ENCODE measurements at regions not wholly inside any gene's neighbourhood (a gene's known extent, or its start where the extent isn't known, plus 50 kb on each side); places are given as distances from the start of the nearest gene placed in this dataset.

DNA sequence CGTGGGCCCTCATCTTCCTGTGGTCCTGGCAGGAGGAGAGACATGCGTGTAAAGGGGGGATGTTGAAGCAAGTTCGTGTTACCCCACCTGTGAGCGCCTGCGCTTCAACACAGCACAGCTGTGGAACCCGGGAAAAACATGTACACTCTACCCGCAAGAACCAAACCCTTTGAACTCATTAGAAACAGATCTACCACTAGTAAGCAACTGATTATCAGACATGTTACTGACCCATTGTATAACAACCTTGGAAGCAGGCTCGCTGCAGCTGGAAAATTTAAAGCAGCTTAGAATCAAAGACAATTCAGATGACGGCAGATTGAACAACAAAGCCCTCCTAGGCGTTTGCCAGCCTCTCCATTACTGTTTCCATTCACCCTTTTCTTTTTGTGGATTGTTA, 771.7 kb upstream of the SALL3 start:
- no peak for DNase-seq (ENCODE audit: low read depth, low spot score)

DNA sequence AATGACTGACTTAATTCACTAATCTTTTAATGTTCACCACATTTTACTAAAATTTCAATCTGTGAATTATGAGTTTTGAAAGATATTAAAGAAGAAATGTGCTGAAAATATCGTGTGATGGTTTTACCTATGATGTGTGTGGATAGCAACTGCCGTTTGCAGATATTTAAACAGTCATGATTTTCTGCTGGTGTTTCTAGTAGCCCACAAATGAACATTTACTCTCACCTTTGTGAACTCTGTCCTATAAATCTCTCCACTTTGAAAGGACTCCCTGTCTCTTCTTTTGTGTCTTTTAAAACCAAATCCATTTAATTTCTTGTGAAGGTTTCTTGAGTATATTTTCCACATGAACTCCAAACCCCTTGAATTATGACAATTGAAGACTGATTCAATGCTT, 771.2 kb upstream of the SALL3 start:
- no peak for DNase-seq (ENCODE audit: low read depth, low spot score)

DNA sequence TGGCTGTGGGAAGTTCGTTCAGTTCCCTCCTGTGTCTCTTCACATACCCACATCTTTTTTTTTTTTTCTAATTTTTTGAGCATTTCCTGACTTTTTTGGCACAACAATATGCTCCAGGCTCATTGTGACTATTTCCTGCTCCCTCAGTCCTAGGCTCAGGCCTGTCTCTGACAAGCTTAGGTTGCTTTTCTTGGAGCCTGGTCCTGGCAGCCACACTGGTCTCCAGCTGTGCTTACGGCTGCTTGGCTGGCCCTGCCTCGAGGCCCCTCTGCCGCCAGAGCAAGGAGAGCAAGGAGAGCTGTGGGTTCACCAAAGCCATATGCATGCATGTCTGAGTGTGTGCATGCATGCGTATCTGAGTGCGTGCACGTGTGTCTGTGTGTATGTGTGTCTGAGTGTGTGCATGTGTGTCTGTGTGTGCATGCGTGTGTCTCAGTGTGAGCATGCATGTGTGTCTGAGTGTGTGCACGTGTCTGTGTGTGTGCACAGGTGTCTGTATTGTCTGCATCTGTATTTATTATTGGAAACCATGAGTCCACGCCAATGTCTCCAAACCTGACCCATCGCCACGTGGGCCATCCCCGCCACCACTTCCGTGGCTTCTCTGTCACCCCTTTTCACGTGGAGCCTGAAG, 766.1 kb upstream of the SALL3 start:
- no peak for DNase-seq (ENCODE audit: low read depth, low spot score)

DNA sequence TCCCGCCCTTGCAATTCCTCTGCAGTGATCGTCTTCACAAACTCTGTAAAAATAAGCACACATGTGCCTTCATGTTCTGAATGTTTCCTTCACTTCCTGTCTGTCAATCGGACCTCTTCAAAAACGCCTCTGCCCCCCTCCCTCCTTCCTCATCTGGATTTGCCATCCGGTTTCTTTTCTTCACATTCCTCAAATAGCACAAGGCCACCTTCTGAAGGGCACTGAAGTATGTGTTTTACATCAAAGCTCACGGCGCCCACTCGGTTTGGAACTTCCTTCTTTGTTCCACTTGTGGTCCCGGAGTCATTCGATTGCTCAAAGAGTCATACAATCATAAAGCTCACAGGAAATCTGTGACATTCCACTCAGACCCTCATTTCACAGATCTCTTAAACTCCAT, 758.1 kb upstream of the SALL3 start:
- no peak for DNase-seq (ENCODE audit: low read depth, low spot score)

DNA sequence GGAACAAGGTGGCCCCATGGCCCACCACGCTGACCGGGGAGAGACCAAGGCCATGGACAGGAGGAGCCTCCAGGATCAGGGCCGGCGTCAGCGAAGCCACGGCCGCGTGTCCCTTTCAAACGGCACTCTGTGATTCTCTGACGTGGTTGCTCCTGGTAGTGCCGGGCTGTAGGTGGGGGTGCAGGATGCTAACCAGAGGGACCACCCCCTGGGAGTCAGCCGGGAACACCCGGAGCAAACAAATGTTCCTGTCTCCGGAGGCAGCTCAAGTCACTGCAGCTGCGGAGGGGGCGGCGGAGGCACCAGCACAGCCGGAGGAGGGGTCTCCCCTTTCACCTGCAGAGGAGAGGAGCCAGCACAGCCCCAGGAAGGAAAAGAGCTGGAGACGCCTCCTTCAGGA, 750.6 kb upstream of the SALL3 start:
- no peak for DNase-seq (ENCODE audit: low read depth, low spot score)

DNA sequence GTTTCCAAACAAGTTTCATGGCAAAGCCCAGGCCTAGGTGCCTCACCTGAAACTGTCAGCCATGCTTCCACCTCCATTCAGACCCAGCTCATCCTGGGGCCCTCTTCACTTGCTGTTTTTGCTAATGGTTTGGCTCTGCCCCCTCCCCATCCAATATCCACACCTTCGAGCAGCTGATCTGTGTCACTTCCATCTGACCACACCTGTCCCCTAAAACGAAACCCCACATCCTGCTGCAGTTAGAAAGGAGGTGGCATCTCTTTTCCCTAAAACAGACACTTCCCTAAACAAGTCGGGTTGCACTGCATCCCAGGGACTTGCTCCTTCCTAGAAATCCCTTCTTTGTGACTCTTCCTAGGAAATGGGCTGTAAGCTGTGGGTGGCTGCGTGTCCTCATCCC, 748.7 kb upstream of the SALL3 start:
- DNase-seq (ENCODE audit: low read depth, low spot score): no peak

DNA sequence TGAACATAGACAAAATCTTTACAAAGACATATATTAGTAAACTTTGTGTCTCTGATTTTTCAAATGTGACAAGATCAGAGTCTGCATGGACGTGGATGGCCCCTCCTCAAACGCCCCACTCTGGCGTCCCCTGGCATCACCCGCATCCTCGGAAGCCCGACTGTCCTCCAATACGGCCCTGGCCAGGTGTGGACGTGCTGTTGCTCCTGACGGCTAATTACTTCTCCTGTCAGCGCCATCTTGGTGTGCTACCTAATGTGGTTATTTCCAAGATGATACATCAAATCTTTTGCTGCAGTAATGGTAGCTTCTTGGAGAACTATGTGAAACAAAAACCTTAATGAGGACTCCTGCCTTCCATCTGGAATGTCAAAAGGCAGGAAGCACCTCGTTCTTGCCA, 747.4 kb upstream of the SALL3 start:
- DNase-seq (ENCODE audit: low read depth, low spot score): no peak

DNA sequence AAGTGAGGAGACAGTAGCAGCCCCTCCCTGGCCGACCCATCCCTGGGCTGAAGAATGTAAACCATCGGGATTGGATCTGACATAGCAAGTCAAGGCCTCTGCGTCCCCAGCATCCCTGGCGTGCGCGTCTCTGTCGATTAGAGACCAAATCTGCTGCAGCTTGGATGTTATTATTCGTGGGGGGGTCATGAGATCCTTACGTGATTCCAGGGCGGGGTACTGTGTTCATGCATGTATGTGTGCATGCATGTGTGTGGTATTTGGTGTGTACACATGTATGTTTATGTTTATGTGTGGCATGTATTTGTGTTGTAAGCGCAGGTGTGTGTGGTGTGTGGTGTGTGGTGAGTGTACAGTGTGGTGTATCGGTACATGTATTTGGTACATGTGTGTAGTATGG, 741.8 kb upstream of the SALL3 start:
- DNase-seq (ENCODE audit: low read depth, low spot score): no peak

DNA sequence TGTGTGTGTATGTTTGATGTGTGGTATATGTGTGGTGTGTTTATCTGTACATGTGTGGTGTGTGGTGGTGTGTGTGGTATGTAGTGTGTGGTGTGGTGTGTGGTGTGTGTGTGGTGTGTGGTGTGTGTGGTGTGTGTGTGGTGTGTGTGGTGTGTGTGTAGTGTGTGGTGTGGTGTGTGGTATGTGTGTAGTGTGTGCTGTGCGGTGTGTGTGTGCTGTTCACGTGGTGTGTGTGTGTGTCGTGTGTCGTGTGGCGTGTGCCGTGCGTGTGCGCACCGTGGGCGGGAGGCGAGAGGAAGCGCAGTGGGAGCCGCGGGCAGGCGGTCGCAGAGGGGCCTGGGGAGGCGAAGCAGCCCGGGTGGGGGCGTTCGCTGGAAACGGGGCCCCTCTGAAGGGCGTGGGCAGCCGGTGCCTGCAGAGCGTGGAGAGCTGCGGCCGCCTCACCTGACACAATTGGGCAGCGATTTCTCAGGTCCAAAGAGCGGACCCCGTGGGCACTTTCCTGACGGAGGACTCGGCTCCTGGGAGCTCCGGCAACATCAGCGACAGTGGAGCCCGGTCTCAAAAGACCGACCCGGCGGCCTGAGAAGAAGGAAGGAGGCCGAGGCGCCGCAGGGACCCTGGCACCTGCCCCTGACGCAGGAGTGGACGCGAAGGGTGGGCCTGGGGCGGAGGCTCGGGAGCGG, 741.1 kb upstream of the SALL3 start:
- DNase-seq (ENCODE audit: low read depth, low spot score): no peak

DNA sequence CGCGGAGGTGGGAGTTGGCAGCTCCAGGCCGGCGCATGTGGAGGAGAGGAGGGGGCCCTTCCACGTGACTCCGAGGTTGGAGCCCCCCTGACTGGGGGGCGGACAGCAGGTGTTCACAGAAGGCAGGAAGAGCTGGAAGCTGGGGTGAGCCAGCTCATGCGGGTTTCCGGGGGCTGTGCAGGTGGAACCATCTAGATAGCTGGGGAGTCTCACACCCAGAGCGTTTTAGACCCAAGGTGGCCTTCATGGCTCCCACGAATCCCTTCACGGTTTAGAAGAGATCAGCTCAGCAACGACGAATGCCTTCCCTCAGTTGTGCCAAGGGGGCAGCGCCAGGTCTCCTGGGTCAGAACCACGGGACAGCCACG, 740.5 kb upstream of the SALL3 start:
- DNase-seq (ENCODE audit: low read depth, low spot score): no peak

DNA sequence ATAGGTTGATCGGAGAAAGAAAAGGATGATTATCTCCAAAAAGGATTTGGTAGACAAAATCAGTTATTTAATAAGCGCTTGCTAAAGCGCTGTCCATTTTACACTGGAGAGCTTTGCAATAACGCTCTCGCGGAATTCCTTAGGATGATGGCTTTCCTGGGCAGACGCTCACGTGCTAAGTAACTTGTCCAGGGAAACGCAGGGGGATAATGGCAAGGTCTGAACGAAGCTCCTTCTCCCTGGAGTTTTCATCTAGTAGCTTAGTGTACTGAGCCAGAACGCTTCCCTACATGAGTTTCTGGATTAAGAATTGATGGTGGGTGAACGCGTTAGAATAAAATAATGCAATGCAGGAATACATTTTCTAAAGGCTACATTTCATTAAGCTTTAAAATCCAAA, 739.5 kb upstream of the SALL3 start:
- no peak for DNase-seq (ENCODE audit: low read depth, low spot score)

DNA sequence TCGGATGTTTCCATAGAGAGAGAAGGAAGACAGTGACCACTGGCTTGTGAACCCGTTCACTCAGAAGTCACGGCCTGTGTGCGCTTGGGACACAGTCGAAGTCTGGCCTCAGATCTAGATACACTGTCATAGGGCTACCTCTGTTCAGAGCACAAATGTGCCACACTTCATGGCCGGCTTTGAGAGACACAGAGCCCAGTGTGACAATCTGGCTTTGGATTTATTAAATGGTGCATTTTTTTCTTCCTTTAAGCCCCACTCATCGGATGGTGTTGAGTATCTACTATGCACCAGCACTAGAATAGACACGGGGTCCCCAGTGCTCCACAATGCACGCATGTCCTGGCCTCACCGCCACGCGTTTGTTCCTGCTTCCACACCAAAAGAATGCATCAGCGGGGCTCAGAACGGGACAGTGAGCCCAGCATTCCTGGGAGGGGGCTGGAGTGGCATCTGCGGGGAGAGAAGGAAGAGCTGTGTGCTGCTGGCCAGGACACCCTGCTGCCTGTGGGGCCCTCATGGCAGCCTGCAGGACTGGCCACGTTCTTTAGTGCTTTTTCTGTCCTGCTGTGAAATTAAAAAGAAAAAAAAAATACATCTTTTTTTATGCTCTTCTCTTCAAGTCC, 738.9 kb upstream of the SALL3 start:
- DNase-seq (ENCODE audit: low read depth, low spot score): no peak

DNA sequence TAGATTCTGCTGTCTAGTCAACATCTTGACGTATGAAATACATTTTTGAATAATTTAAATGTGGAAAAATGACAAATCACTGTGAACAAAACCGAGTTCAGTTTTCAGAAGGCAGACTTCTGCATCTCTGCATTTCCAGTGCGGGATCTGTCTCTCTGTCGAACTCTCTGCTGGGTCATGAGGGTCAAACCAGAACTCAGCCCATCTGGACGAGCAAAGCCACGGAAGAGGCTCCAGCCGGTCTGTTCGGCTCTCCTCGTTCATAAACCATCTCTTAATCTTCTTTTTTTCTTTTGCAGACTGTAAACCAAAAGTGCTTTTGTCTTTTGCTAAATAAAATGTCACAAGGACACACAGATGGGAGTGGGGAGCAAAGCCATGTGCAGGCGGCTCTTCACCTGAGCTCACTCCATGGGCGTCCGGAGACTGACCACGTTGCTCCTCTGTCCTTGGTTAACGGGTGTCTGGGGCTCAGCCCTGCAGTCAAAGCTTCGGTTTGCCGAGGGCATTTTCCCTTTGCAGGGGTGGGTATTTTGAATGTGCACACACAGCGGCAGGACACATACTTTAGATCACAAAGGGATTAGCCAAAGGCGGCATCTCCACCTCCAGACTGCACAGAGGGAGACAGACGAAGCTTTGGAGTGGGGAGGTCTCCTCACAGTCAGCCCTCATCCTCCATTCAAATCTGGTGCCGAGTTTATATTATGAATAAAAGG, 737.9 kb upstream of the SALL3 start:
- no peak for DNase-seq (ENCODE audit: low read depth, low spot score)

DNA sequence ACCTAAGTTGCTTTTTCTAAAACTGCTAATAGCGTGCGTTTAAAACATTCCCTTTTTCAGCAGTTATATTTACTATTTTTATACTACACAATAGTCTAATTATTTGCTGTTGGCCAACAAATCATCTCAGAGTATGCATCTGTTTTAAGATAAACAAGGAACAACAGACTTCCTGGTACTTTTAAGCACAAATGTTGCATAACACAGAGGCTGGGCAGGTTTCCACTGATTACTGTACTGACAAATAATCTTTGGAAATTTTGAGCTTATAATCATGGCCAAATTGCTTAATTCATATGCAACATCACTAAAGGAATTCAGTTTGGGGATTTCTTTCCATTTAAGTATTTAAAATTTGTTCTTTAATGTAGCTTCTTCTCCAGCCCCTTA, 737.4 kb upstream of the SALL3 start:
- no peak for DNase-seq (ENCODE audit: low read depth, low spot score)

DNA sequence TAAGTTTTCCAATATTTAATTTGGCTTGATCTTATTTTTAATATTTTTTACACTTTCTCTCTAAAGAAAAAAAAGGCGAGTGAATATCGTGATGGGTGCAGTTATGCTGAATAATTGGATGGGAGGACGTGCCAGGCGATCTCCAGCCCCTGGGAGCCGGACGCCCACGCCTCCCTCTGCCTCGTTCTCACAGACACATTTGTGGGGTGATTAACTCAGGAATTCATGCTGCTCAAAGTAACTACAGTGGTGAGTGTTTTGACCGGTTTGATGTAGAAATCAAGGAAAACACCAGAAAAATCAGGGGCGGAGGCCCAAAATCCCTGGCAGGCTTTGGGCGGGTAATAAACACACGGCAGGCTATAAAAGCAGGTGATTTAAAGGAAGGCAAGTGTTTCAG, 736.8 kb upstream of the SALL3 start:
- DNase-seq (ENCODE audit: low read depth, low spot score): no peak

DNA sequence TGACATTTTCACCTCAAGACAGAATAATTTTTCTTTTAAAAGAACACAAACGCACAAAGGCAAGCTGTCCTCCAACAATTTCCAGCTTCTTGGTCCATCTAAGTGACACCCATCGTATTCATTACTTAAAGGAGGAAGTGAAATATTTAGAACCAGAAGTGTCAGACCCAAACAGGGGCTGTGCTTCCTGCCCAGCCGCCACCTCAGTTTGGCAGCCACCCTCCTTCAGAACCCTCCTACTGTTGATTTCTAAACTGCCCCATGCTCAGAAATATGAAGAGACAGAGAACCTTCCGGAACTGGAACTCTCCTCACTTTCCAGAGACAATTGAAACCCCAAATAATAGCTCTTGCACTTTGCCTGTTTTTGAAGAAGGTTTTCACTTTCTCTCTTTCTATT, 734.8 kb upstream of the SALL3 start:
- no peak for DNase-seq (ENCODE audit: low read depth, low spot score)

DNA sequence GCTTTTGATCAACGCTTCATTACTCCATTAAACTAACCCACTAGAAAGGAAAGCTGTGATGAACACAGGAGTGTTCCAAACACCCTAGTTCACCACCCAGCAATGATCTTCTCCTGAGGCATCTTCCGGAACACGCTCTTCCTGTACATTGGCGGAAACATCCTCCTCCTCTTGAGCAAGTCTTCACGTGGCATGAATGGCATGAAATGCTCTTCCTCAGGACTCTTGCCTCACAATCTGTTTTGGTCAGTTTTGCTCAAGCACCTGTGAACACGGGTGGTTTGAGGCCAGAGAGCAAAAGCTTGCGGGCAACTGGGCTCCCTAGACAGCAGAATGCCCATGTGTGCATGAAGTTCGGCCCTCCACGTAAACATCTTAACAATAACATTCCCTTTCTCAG, 734.2 kb upstream of the SALL3 start:
- no peak for DNase-seq (ENCODE audit: low read depth, low spot score)

DNA sequence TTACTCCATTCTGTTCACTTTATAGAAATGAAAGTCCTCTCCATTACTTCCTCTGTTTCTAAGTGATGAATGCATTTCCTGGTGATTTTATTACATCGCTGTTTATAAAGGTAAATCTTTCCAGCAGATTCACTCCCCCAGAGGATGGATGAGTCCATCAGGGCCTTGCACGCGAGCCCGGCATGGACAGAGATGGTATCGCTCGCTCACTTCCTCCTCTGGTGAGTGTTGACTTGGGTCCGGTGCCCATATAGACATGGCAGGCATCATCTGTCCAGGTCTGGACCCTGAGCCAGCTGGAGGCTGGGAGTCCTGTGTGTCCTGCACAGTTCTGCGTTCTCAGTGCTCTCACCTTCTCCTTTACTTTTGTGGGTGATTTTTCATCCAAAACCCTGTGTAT, 733.6 kb upstream of the SALL3 start:
- DNase-seq (ENCODE audit: low read depth, low spot score): no peak

DNA sequence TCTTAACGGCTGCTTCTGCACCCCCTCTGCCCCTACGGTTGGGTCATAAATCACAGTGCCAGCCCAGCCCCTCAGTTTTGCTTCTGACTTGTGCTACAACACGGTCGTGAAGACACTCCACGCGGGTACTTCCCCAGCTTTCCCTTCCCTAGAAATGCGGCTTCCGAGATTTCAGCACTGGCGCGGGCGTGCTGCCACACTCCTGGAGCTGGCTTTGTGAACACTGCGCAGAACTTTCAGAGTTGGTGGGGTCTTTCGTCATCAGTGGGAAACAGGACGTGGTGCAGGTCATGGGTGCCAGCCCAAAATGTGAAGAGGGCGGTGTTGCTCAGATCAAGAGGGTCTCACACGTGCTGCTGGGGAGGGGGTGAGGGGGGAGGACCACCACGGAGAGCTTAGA, 733.0 kb upstream of the SALL3 start:
- DNase-seq (ENCODE audit: low read depth, low spot score): no peak

DNA sequence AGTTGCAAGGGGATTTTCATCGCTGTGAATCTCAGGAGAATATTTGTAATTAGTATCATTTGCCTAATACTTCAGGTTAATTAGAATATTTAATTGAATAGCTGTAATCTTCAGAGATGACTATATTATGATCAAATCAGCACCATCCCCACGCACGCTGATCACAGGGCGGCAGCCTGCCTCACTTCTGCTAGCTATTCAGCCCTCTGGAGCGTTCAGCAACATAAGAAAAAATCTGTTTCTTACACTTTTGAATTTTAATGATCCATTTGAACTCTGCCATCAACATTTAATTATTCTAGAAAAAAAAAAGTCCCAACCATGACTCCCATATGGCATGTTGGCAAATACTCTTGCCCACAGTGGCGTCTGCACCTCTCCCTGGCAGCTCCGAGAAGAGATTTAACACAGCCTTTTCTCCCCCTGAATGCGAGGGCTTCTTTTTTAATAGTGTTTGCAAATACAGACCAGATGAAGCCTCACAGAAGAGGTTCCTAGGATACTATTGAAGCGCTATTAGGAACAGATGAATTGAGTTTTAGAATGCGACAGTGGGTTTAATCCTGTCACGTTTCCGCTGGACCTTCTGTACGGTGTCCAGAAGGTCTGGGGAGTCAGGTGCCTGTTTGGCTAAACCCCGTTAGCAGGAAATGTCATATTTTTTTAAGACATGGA, 731.9 kb upstream of the SALL3 start:
- DNase-seq (ENCODE audit: low read depth, low spot score): no peak

DNA sequence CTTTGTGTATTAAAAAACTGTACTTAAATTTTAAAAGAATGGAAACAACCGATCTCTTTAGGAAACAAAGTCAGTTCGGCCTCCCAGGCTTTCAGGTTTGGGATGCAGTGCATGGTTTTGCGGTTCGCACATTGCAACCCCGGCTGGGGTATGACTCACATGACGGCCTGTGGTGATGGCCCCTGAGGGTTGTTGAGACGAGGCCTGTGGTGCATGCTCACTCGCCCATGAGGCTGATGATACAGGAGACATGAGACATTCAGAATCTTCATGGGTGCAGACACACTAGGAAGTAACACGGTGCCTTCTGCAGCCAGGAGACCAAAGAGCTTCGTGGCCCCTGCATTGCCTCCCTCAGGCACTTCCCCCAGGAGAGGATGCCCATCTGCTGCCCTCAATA, 724.6 kb upstream of the SALL3 start:
- no peak for DNase-seq (ENCODE audit: low read depth, low spot score)

DNA sequence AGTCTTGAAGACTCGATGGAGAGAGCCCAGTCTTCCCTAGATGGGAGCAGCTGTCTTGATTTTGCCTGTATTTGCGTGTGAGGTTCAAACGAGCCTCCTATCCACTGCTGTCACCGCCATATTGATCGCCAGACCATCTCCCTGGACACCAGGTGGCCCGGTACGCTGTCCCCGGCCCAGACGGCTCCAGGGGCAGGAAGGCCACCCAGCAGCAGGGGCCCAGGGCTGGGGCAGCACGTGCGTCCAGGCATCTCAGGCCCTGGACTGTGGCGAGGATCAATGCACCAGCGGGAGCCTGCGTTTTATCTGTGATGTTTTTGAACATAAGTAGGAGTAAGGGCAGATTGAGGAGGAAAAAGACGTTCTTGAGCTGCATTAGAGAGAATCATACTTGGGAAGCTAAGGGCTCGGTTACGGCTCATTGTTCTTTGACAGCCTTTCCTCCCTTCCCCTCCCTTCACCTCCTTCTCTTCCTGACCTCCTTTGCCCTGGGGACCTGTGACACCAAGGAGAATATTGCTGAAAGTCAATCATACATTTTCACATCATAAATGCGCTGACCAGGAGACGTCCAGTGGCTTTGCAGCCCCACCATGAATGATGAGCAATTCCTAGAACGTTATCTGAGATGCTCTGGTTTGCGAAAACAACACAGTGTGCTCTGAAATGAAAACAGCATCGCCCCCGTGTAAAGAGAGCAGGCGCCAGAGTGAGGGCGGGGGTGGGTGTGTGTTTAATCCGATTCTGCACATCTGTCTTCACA, 711.2 kb upstream of the SALL3 start:
- no peak for DNase-seq (ENCODE audit: low read depth, low spot score)

Measured in iPS DF 19.7 (cell line).